DMS53 (cell line): ENCODE measurements at regions not wholly inside any gene's neighbourhood (a gene's known extent, or its start where the extent isn't known, plus 50 kb on each side); places are given as distances from the start of the nearest gene placed in this dataset.

ENCODE experiments used
- DNase-seq: peaks from one replicate; lab custom pipeline; 2025; lab: John Stamatoyannopoulos, UW

DNA sequence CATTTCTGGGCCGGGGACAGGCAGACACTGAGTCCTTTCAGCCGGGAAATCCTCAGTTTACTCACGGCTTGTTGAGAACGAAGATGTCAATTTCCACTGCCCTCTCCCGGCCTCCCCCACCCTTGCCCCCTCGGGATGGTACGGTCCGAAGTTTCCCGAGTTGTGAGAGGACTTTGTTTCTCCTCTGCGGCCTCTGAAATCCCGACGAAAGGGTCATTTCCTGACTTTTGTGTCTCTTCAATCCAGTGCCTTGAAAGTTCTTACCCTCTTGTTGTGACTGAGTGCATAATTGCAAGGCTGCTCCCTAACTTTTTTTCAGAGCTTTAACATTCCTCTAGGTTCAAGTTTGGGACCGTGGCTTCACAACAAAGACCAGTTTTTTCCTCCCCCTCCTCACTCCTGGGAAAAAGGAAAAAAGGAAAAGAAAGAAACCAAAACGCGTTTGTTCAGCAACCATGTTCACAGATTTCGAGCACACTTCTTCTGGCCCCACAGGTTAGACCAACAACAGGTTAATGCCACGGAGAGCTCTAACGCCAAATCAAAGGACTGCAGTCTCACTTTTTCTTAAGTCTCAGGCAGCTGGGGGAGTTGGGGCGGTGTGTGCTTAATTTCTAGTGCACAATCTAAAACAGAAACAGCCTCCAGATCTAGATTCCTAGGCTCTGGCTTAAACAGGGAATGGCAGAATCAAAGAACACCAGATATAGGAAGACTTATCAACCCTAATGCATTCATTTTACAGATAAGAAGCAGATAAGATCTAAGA lies 138.9 kb downstream of the TMCO5A start:
- peak; percentile 10 for DNase-seq

DNA sequence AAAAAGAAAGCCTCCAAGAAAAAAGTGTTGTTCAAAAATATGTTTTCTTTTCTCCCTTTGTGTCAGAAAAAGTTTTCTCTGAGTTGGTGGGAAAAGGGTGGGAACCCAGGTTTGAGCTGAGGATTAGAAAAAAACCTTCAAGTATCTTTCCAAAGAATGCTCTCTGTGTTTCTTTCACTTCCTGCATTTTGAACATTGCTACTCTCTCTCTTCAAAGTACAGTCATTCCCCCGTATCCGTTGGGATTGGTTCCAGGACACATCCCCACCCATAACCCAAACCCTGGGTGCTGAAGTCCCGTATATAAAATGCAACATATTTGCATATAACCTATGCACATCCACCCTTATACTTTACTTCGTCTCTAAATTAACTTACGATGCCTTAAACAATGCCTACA lies 139.6 kb downstream of the TMCO5A start:
- no peak for DNase-seq

DNA sequence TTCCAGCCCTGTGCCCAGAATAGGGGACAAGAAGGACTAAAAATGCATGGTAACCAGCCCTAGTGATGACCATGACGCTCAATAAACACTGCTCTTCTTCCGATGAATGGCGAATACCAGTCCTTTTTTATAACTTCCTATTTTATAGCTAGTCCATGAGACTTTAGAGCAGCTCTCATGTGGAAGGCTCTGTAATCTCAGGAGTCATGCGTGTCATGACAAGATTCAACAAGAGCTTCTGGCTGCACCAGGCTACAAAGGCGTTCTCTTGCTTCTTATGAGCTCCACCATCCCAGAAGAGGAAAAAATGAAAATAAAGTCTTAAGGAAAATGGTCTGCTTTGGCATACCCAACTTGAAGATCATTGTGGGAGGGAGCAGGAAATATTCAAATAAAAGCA lies 141.0 kb downstream of the TMCO5A start:
- DNase-seq: no peak

DNA sequence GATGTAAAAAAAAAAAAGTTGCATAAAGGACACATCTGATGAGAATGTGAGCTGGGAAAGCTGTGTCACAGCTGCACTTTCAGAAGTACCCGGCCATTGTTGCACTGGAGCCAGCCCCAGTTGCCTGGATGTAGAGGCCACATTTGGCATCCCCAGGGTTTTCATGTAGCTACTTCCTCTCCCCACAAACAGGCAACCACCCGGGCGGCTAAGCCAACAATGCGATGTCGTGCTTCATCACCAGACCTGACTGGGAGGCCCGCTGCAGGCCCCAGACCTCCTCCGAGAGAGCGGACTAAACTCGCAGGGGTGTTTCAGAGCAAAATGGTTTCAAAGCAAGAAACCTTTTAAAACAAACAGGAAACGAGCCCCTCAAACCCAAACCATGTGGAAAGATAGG lies 142.3 kb downstream of the TMCO5A start:
- no peak for DNase-seq

DNA sequence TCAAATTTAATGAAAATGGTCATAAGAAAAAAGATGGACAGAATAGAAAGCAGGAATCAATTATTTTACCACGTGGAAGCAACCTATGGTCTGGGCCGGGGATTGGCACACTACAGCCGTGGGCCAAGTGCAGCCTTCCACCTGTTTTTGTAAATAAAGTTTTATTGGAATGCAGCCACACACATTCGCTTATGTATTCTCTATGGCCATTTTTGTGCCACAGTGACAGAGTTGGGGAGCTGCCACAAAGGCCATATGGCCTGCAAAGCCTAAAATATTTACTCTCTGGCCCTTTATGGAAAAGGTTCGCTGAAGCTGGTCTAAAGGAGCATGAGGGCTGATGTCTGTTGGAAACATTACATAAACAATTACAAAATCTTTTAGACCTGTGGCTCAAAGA lies 144.8 kb downstream of the TMCO5A start:
- no peak for DNase-seq

DNA sequence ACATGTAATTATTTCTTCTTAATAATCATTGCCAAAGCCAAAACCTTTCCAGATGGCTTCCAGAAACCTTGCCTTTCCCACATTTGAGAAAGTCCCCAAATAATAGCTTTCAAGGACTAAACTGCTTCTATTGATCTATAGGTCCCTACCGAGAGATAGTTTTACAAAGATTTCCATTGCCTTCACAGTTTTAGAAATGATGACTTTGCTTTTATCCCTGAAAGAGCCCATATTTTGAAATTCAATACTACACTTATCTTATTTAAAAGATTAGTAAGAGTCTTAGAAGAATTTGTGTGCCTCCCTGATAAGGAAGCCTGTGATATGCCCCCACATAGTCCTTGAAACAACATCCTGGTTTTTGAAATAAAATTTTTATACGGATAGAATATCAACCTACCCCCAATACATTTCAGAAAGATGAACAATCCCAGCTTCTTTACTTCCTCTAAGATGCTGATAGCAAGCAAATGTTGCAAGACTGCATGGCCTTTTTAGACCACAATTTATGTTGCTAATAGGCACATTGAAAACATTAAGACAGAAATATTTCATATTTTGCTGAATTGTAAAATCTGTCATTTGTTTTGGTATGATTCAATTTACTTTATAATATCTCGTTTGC lies 146.3 kb downstream of the TMCO5A start:
- no peak for DNase-seq

DNA sequence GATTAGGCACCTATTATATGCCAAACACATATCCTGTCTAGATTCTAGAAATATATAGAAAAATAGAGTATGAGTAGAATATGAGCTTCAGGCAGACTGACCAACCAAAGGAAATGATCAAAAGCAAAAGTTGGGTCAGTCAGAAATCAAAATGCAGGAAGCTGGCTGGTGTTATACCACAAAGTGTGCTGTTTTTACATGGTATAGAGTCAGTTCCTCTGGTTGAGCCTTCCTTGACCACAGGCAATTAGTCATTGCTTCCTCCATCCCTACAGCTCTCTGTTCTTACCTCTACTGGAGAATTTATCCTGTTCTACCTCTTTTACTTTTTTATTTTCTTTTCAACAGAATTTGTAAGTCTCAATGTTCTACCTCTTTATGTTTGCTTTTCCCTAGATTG lies 149.8 kb downstream of the TMCO5A start:
- no peak for DNase-seq

DNA sequence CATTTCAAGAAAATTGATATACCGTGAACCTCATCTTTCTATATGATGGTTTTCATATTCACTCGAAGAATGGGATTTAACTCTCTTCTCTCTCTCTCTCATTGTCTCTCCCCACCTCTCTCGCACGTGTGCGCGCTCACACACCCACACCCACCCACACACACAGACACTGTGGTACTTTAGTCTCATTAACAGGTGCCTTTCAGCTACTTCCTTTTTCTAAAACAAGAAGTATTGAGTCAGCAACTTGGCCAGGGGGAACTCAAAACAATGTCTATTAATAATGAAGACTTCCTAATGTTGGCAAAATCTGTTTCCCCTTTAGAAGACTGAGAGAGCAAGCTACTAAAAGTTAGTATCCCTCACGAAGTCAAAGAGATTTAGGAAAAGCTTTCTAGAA lies 150.7 kb downstream of the TMCO5A start:
- DNase-seq: no peak

DNA sequence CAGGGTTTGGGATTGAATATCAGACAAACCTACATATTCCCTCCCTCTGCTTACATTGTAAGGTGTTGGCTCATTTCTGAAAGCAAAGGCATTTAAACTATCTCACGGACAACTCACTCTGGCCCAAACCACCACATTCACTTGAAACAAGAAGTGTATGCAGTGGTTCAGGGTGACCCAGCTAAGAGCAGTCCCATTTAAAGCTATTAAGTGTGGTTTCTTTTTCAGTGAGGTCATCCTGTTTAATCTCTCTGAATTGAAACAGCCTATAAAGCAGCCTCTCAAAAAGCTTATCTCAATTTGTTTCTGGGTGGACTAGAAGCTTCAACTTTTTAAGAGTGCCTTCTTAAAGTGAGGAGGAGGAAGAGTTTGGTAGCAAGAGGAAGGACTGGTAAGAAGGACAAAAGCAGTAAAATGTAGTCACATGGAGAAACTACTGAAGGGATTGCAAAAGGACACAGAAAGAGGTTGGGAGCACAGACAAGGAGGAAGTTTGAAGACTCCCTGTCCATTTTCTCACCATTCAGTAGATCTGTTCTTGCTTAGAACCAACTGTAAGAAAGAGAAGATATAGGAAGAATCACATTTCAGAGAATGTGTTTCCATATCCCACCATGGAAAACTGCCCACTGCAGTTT lies 151.6 kb downstream of the TMCO5A start:
- no peak for DNase-seq

DNA sequence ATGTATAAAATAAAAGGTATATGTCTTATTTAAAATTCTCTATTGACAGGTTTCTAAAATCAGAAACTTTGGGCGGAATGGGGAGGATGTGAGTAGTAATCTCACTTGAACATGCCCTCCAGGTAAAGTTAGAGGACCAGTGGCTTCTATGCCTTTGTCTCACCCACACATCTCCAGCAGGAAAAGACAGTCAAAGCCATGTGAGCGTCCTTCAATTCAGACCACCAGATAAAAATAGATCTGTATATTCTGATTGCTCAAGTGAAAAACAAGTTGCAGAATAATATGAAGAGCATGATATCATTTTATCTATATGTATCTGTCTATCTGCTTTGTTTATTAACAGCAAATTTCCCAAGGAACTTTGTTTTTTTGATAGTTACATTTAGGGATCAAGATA lies 152.2 kb downstream of the TMCO5A start:
- no peak for DNase-seq

DNA sequence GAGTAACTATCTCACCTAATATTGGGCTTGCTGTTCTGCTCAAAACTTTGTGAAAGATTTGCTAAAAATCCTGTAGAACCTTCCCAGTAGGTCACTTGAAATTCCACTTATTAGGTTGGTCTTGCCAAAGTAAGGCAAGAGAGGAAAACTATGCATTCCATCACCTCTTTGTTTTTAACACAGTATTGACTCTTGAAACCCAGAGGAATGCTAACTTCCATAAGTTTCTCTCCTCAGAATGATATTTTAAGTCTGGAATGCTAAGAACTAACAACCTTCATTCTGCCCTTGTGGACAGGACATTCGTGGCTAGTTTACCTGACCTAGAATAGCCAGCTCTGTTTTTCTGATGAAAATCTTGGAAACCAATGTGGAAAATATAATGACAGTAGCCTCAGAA lies 154.5 kb downstream of the TMCO5A start:
- no peak for DNase-seq

DNA sequence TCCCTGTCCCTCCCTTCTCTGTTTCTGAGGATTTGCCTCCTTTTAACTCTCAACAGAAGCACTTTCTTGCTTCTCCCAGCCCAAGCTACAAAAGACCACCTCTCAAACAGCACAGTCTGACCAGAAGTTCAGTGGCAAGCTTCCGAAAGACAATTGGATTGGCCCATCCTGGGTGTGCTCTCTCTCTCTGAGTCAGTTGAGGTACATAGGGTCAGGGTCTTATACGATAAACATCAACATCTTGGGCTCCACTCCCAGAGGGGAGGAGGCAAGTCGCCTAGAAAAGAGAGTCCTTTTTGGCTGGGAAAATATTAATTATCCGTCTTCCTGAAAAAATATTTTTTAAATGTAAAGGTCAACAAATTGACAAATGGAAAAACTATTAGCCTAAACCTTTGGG lies 155.8 kb downstream of the TMCO5A start:
- no peak for DNase-seq

DNA sequence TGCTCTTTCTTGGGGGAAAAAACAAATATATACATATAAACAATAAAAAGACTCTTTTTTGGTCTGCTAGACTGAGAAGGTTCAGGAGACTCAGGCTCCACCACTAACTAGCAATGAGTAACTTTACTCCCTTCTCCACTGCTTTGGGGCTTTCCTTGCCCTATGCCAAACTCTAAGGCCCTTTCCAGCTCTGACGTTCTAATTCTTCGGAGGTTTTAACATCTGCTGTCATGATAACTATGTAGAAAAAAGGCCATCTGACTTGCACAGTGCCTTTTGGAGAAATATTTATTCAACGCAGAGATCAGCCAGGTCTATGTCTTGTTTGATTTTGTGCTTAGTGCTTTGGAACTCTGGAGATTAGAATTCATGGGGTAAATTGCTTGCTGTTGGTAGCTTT lies 156.2 kb downstream of the TMCO5A start:
- DNase-seq: no peak

DNA sequence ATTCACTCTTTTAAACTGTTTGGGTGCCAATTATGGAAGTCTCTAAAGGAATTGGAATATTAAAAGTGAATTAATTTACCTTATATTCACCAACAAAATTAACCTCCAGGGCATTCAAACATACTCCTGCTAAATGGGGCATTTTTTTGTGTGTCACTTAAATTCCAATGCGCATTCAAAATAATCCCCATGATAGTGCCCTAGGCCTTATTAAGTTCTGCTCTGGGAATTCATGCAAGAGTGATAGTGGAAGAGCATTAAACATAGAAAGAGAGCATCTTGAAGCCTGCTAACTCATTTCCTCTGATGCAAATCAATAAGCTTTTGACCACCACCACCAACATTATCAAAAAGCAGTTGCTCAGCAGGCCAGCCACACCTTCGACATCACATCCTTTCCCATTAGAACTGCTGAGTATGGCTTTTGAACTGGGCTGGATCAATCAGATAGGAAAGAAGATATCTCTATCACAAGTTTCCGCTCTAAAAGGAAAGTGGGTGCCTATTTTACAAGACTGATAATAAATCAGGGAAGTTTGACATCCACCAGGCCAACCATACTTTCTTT lies 156.7 kb downstream of the TMCO5A start:
- DNase-seq: no peak

DNA sequence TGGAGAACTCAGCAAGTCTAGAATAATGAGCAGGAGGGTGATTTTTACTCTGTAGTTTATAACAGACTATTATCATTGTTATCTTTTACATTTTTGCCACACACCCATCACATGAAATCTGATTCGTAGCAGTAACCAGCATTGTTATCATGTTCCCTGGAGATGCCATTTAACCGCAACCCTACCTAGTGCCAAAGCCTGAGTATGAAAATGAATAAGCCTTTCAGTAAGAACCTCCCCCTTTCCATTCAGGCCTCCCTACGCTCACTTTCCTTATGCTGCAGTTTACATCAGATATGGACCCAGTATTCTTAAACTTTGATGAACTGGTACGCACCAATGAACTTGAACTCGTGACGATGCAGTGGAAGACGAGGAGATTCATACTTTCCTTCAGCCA lies 158.7 kb upstream of the SPRED1 start:
- DNase-seq: no peak

DNA sequence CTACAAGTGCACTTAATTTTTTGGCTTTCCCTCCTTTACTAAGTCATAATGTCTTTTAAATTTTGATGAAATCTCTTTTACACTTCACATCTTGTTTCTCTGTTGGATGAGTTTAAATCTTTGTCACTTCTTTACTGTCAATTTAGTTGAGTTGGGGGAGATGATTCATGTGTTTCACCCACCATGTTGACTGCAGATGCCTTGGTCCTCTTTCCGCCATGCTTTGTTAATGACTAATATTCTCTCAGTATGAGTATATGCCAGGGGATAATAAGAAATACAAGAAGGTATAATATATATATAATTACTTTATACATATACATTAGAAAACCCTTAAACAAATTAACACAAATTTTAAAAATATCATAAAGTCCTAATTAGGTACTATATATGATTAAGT lies 149.7 kb upstream of the SPRED1 start:
- no peak for DNase-seq

DNA sequence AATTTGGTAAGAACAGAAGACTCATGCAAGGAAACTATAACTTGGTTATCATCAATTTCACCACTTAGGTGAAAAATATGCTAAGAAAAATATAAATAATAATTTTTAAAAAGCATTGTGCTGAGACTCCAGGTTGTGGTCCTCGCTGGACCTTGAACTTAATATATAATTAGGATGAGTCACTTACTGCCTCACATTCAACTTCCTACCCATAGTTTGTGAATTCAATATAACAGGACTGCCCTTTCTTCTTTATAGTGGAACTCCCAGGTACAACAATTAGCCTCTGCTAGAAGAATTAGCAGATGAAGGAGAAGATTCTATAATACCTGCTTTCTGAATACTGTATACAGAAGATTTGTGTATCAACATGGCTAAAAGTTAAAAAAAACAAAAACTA lies 149.1 kb upstream of the SPRED1 start:
- no peak for DNase-seq

DNA sequence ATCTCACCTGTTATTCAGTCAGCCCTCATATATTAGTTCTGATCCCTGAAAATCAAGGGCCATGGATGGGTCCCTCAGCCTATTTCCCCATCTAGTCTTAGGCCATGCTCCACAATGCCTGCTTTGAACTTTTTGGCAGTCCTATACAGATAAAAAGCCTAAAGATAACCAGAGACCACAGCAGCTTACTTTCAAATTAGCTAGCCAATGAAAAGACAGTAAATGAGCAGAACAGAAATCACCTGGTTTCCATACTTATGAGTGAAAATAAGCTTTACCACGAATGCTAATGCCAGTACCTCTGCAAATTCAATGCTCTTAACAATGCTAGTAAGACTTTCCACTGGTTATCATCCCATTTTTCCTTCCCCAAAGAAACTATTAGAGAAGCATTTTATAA lies 141.6 kb upstream of the SPRED1 start:
- no peak for DNase-seq

DNA sequence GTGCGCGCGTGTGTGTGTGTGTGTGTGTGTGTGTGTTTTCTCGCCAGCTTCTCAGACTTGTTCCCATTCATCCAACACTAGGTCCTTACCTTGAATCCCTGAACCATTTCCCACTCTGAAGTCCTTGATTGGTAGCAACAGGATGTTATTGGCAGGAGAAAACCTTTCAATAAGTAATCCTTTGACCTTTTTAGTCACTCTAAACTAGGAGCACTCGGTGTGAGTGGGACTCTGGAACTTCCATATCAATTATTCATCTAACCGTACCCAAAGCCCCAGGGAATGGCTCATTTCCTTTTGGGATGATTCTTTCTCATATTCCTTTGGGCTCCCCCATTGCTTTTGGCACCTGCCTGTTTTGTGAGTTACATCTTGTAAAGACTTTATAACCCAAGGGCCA lies 140.2 kb upstream of the SPRED1 start:
- DNase-seq: no peak

DNA sequence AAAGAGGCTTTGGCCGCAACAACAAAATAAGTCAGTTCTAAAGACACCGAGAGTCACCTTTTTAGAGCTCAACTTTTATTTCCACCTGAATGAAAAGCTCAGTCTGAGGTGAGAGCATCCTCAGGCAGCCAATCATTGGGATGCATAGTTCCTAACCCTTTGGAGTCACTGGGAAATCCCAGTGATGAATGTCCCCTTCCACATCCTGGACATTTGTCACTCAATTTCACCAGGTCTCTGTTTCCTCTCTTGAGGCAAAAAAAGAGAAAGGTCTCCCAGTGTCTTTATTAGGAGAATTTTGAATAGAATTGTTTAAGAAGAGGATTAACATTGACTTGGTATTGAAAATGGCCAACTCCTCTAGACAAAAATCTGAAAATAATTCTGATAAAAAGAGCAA lies 137.5 kb upstream of the SPRED1 start:
- no peak for DNase-seq

DNA sequence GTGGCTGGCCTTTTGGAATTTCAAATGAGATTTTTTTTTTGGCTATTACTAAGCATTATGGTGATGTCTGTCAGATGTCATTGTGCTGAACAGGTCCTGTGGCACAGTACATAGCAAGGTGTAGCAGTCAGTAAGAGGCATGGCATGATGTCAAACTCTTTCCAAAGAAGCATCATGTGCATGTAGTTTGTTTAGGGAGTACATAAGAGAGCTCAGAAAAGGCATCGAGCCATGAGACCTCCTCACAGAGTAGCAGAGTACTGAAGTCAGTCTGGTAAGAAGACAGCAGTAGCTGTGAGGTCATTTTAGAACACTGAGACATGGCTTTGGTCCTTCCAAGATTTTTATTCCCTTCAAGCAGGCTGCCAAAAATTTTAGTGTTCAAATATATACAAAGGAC lies 134.9 kb upstream of the SPRED1 start:
- DNase-seq: no peak

DNA sequence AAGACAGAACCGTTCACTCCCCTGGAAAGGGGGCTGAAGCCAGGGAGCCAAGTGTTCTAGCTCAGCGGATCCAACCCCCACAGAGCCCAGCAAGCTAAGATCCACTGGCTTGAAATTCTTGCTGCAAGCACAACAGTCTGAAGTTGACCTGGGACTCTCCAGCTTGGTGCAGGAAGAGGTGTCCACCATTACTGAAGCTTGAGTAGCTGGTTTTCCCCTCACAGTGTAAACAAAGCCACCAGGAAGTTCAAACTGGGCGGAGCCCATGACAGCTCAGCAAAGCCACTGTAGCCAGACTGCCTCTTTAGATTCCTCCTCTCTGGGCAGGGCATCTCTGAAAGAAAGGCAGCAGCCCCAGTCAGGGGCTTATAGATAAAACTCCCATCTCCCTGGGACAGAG lies 132.8 kb upstream of the SPRED1 start:
- DNase-seq: peak; percentile 66

DNA sequence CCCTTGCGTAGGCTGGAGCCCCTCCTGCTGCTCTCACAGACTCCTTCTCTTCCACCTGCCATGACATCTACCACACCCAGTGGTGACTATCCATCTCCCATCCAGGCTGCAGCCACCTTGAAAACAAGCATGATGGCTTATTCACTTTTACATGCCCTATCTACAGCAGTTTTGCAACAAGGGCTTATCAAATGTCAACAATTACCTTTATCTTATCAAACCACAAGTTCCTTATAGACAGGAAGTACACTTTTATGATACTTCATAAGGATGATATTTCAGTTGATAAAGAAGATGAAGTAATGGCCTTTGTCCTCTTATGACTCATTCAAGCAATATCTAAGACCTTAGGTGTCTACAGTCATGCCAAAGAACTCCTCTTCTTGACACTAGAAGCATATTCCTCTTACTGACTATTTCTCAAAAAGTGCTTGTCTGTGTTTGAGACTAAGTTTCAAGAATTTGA lies 125.3 kb upstream of the SPRED1 start:
- no peak for DNase-seq
